Adrenal gland (tissue), 9 donors: ENCODE measurements at regions not wholly inside any gene's neighbourhood (a gene's known extent, or its start where the extent isn't known, plus 50 kb on each side); places are given as distances from the start of the nearest gene placed in this dataset.

Experiments used
- DNase-seq, 7 donors: peaks; one replicate each; pipeline ENCODE4 v3.0.0-alpha.2; 2019 to 2020
- H3K27ac ChIP-seq, 5 donors: fragments of 200-600 bp; sonication (generic) in 4 of 5; 1 replicate in 3 of 5; 2 replicates in 2 of 5; pipeline versions ENCODE4 v1.5.1 to v1.8.0; 2016 to 2020; ENCODE audit warnings: mild to moderate bottlenecking in 1 of 5
- H3K27me3 ChIP-seq: fragments of 200-600 bp; 2 replicates; pipeline ENCODE4 v1.8.0; 2021
- H3K36me3 ChIP-seq, 2 donors: fragments of 200-600 bp; replicated peaks in 1 of 2; 1 replicate in 1 of 2; 2 replicates in 1 of 2; pipeline versions ENCODE4 v1.5.1 to v1.8.0; 2018 to 2022
- H3K4me1 ChIP-seq, 2 donors: fragments of 200-600 bp; replicated peaks in 1 of 2; 1 replicate in 1 of 2; 2 replicates in 1 of 2; pipeline versions ENCODE4 v1.5.1 to v1.8.0; 2018 to 2021
- H3K4me3 ChIP-seq, 4 donors: fragments of 200-600 bp; sonication (generic) in 3 of 4; one replicate each; pipeline ENCODE4 v1.5.1; 2016 to 2018
- H3K9me3 ChIP-seq, 3 donors: fragments of 200-600 bp; sonication (generic) in 1 of 3; replicated peaks in 1 of 3; 1 replicate in 2 of 3; 2 replicates in 1 of 3; pipeline versions ENCODE4 v1.5.1 to v1.8.0; 2016 to 2021
- CTCF ChIP-seq, 6 experiments: fragments of 450-650 bp in 4 of 6; fragments of 200-600 bp in 2 of 6; sonication (generic) in 1 of 6; IDR thresholded peaks; 1 replicate in 5 of 6; 2 replicates in 1 of 6; pipeline versions ENCODE4 v1.5.1 to v1.8.0; 2016 to 2021; ENCODE audit warnings: antibody characterized with exemption in 6 of 6, mild to moderate bottlenecking in 2 of 6, moderate library complexity in 1 of 6
- POLR2A ChIP-seq, 2 donors: fragments of 450-650 bp; IDR thresholded peaks; one replicate each; pipeline ENCODE4 v1.6.1; 2017; ENCODE audit warnings: antibody characterized with exemption in 2 of 2, mild to moderate bottlenecking in 2 of 2, moderate library complexity in 1 of 2
- WGBS, 4 donors: extraction: QIAGEN DNeasy Blood & Tissue Kit in 2 of 4; methylation state at CpG; one replicate each; pipeline versions ENCODE4 v1.1.5 to v1.1.7; 2013 to 2017; 5-methylcytosine and 5-hydroxymethylcytosine counted together
- intact Hi-C, 2 donors: fragments of 100-400 bp; cut with DNase I; formaldehyde crosslinking; loops; one replicate each; pipeline versions ENCODE4 v1.14.1 to v1.15.0; 2022 to 2023
- donor health status: healthy with polysubstance abuse.
- donor health status: Bipolar disorder and iron deficiency.
- donor health status: DM: yes; HTN: yes; CAD: no.
- donor health status: DM: no; HTN: no; CAD: no.
- donor health status: DM: no; HTN: no; CAD: no.

GRCh38 chr2:22444281-22444680, 940.7 kb upstream of the KLHL29 start:
- H3K36me3 ChIP-seq: no peaks in the 10 kb centered on the region
- no peaks in the 10 kb centered on the region for H3K27me3 ChIP-seq
- DNase-seq: no peak
- WGBS, 4 donors: 61 to 81% (median 68%) methylated on average over 1 of the region's 1 CpG
- no peaks in the 10 kb centered on the region for H3K9me3 ChIP-seq
- intact Hi-C loops: no loop called here
- H3K4me1 ChIP-seq: no peaks in the 10 kb centered on the region
- H3K4me3 ChIP-seq: no peak overlapping the region
- TF ChIP-seq POLR2A (IDR thresholded peaks at IDR 0.05) (no peak), CTCF (IDR thresholded peaks at IDR 0.05) (no peak)
- H3K27ac ChIP-seq: no peak overlapping the region

GRCh38 chr2:22449696-22450095, 935.3 kb upstream of the KLHL29 start:
- Histone ChIP-seq H3K4me3 (no peak overlapping the region), H3K27ac (no peak overlapping the region), H3K4me1 (no peaks in the 10 kb centered on the region), H3K27me3 (no peaks in the 10 kb centered on the region), H3K9me3 (no peaks in the 10 kb centered on the region), H3K36me3 (no peaks in the 10 kb centered on the region)
- 67 to 76% (median 72%) methylated on average over 5 of the region's 5 CpGs for WGBS, 4 donors
- no peak for DNase-seq
- intact Hi-C loops: no loop called here
- TF ChIP-seq CTCF (IDR thresholded peaks at IDR 0.05) (no peak), POLR2A (IDR thresholded peaks at IDR 0.05) (no peak)

GRCh38 chr2:22450831-22451230, 934.1 kb upstream of the KLHL29 start:
- Histone ChIP-seq H3K27me3 (no peaks in the 10 kb centered on the region), H3K27ac (no peak overlapping the region), H3K4me1 (no peaks in the 10 kb centered on the region), H3K36me3 (no peaks in the 10 kb centered on the region), H3K9me3 (no peaks in the 10 kb centered on the region), H3K4me3 (no peak overlapping the region)
- no peak for DNase-seq
- WGBS, 4 donors: 66 to 85% (median 74%) methylated on average over 8 of the region's 8 CpGs
- TF ChIP-seq POLR2A (IDR thresholded peaks at IDR 0.05) (no peak), CTCF (IDR thresholded peaks at IDR 0.05) (no peak)
- intact Hi-C loops: no loop called here

- TF ChIP-seq POLR2A (IDR thresholded peaks at IDR 0.05) (no peak), CTCF (IDR thresholded peaks at IDR 0.05) (no peak)
- no peaks in the 10 kb centered on the region for H3K9me3 ChIP-seq
- no peaks in the 10 kb centered on the region for H3K4me1 ChIP-seq
- H3K27me3 ChIP-seq: no peaks in the 10 kb centered on the region
- H3K36me3 ChIP-seq: no peaks in the 10 kb centered on the region
- WGBS, 4 donors: 51 to 63% (median 56%) methylated on average over 2 of the region's 2 CpGs
- intact Hi-C loops: no loop called here
- H3K4me3 ChIP-seq: no peak overlapping the region
- DNase-seq: no peak
- H3K27ac ChIP-seq: no peak overlapping the region
Measured at GRCh38 chr2:22454826-22455485, 930.0 kb upstream of the KLHL29 start.
